Lung microvascular endothelial cell (primary cell): ENCODE measurements at regions not wholly inside any gene's neighbourhood (a gene's known extent, or its start where the extent isn't known, plus 50 kb on each side); places are given as distances from the start of the nearest gene placed in this dataset.

Source experiments
- DNase-seq, 2 donors: peaks; one replicate each; pipeline versions ENCODE4 v3.0.0 to v3.0.0-alpha.2; 2010; ENCODE audit warnings: low read depth in 2 of 2

- no peak for DNase-seq
These were observed 934.3 kb downstream of the GRIK2 start for GRCh38 chr6:102327697-102328225.

GRCh38 chr6:102313699-102314098 is 920.2 kb downstream of the GRIK2 start:
- DNase-seq = no peak

GRCh38 chr6:102309700-102310099 is 916.2 kb downstream of the GRIK2 start:
- no peak for DNase-seq

- no peak for DNase-seq
These were observed 906.8 kb downstream of the GRIK2 start for GRCh38 chr6:102300350-102300749.

- no peak for DNase-seq
These were observed 904.5 kb downstream of the GRIK2 start for GRCh38 chr6:102298051-102298450.
